ENCODE measurements at regions not wholly inside any gene's neighbourhood (a gene's known extent, or its start where the extent isn't known, plus 50 kb on each side); places are given as distances from the start of the nearest gene placed in this dataset.

DNA sequence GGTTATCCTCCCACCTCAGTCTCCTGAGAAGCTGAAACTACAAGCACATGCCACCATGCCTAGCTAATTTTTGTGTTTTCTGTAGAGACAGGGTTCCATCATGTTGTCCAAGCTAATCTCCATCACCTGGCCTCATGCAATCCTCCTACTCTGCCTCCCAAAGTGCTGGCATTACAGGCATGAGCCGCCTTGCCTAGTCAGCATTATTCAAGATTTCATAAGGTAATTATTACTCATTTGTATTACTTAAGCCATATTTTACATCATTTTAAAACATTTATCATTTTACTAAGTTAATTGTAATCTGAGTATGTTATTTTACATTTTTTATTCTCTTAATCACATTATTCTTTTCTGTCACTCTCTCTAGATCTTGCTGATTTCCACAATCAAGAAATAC is 1575.6 kb downstream of the NCAM2 start:
- peaks cover 16% of the 10 kb centered on the region for H3K9me3 Mint-ChIP-seq
- DNase-seq, result no peak
- no peaks in the 10 kb centered on the region for H3K27me3 Mint-ChIP-seq (ENCODE audit: insufficient read depth)
- H3K36me3 Mint-ChIP-seq (ENCODE audit: low read depth), result no peaks in the 10 kb centered on the region
- no peaks in the 10 kb centered on the region for H3K4me1 Mint-ChIP-seq (ENCODE audit: low read depth)
- no peak overlapping the region for H3K27ac Mint-ChIP-seq
- H3K4me3 Mint-ChIP-seq, result no peak overlapping the region
- TF ChIP-seq, protein P1, sequence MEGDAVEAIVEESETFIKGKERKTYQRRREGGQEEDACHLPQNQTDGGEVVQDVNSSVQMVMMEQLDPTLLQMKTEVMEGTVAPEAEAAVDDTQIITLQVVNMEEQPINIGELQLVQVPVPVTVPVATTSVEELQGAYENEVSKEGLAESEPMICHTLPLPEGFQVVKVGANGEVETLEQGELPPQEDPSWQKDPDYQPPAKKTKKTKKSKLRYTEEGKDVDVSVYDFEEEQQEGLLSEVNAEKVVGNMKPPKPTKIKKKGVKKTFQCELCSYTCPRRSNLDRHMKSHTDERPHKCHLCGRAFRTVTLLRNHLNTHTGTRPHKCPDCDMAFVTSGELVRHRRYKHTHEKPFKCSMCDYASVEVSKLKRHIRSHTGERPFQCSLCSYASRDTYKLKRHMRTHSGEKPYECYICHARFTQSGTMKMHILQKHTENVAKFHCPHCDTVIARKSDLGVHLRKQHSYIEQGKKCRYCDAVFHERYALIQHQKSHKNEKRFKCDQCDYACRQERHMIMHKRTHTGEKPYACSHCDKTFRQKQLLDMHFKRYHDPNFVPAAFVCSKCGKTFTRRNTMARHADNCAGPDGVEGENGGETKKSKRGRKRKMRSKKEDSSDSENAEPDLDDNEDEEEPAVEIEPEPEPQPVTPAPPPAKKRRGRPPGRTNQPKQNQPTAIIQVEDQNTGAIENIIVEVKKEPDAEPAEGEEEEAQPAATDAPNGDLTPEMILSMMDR (IDR thresholded peaks at IDR 0.05), result no peak

DNA sequence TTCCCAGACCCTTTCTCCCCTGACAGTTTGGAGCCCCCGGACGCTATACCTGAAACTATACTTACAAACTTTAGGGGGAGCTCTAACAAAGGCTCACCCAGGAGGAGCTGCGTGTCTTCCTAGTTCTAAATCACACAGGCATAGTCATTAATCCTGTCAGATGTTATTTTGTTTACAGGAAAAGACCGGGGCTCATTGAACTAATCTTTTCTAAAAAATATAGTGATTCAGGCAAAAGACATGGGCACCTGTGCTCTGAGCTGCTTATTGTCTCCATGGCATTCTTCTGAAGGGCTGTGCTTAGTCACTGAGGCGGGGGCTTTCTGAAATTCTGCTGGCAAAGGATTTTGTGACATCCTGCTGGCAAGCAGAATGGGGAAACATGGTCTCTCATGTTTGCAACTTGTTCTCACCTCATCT is 1577.0 kb downstream of the NCAM2 start:
- H3K9me3 Mint-ChIP-seq, result peaks cover 14% of the 10 kb centered on the region; the same call in 1 of the 2 replicates
- H3K36me3 Mint-ChIP-seq (ENCODE audit: low read depth), result no peaks in the 10 kb centered on the region
- DNase-seq, result no peak
- TF ChIP-seq, protein P1 (IDR thresholded peaks at IDR 0.05), result 0 out of 2 replicates have a peak, but pooled peaks have one; percentile 12
- no peaks in the 10 kb centered on the region for H3K4me1 Mint-ChIP-seq (ENCODE audit: low read depth)
- no peaks in the 10 kb centered on the region for H3K27me3 Mint-ChIP-seq (ENCODE audit: insufficient read depth)
- no peak overlapping the region for H3K4me3 Mint-ChIP-seq
- H3K27ac Mint-ChIP-seq, result no peak overlapping the region

DNA sequence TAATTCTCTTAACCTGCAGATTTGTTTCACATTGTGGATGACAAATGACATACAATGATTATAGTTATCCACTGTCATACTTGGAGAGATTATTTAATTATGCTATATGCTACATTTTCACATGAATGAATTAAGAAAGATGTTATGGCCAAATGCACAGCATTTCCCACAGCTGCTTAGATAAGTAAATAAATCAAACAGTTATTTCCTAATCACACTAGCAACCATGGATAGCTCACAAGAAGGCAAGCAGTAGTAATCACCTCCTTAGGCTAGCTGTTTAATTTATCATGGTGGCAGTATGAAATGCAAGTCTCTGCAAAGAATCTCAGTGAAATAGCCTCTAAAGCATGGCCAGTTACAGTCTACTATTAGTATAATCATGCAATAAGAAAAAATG is 1581.5 kb downstream of the NCAM2 start:
- TF ChIP-seq, protein P1 (IDR thresholded peaks at IDR 0.05), result no peak
- no peaks in the 10 kb centered on the region for H3K4me1 Mint-ChIP-seq (ENCODE audit: low read depth)

DNA sequence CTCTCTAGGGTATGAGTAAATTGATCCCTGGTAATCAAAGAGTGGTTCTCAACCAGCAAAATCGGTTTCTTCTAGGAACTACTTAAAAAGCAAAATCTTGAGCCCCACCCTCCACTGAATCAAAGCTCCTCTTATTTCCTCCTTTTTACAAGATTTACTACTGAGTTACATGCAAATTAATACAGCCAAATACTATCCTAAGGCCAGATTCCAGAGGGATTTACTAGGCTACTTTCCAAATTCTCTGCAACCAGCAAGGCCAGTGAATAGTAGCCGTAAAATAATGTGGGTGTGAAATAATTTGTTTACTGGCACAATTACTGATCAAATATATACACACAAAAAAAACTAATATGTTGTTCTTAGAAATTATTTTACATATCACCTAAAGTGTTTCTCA is 1583.8 kb downstream of the NCAM2 start:
- no peak overlapping the region for H3K4me3 Mint-ChIP-seq
- H3K27me3 Mint-ChIP-seq (ENCODE audit: insufficient read depth), result no peaks in the 10 kb centered on the region
- H3K4me1 Mint-ChIP-seq (ENCODE audit: low read depth), result no peaks in the 10 kb centered on the region

More for the DNA sequence above, 1581.5 kb downstream of the NCAM2 start:
- DNase-seq, result no peak
- Mint-ChIP-seq H3K9me3 (peaks cover 8% of the 10 kb centered on the region), H3K27ac (no peak overlapping the region), H3K36me3 (ENCODE audit: low read depth) (no peaks in the 10 kb centered on the region), H3K4me3 (no peak overlapping the region), H3K27me3 (ENCODE audit: insufficient read depth) (no peaks in the 10 kb centered on the region)

DNA sequence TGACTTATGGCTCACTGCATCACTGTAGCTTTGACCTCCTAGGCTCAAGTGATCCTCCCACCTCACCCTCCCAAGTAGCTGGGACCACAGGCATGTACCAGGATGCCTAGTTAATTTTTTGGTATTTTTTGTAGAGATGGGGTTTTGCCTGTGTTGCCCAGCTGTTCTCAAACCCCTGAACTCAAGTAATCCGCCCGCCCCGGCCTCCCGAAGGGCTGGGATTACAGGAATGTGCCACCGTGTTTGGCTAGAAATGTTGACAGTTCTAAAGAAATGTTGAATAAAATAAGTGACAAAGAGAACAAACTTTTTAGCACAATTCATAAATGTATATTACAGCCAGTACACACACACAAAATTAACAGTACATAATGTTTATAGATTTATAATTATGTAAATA is 1586.1 kb downstream of the NCAM2 start:
- no peak overlapping the region for H3K27ac Mint-ChIP-seq
- no peaks in the 10 kb centered on the region for H3K4me1 Mint-ChIP-seq (ENCODE audit: low read depth)
- no peaks in the 10 kb centered on the region for H3K27me3 Mint-ChIP-seq (ENCODE audit: insufficient read depth)
- DNase-seq, result no peak
- no peak overlapping the region for H3K4me3 Mint-ChIP-seq
- H3K9me3 Mint-ChIP-seq, result peaks cover 22% of the 10 kb centered on the region
- TF ChIP-seq, protein P1 (IDR thresholded peaks at IDR 0.05), result no peak
- no peaks in the 10 kb centered on the region for H3K36me3 Mint-ChIP-seq (ENCODE audit: low read depth)

More for the DNA sequence above, 1583.8 kb downstream of the NCAM2 start:
- Mint-ChIP-seq H3K9me3 (peaks cover 18% of the 10 kb centered on the region), H3K36me3 (ENCODE audit: low read depth) (no peaks in the 10 kb centered on the region), H3K27ac (no peak overlapping the region)
- TF ChIP-seq, protein P1 (IDR thresholded peaks at IDR 0.05), result no peak
- no peak for DNase-seq

DNA sequence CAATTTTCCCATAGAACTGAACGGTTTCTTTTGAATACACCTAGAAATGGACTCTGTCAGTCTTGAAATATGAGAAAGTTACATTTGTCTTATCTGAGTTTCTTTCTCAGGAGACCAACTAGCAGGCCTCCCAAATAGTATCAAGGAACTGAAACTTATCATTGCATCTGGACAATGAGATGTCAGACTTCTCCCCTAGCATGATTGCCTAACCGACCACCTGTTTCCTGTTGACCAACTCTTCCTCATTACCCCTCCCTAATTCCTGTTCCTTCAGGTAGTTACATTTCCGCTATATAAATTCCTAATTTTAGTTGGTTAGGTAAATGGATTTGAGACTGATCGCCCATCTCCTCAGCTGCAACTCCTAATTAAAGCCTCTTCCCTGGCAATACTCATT is 1587.3 kb downstream of the NCAM2 start:
- H3K27ac Mint-ChIP-seq, result no peak overlapping the region
- no peaks in the 10 kb centered on the region for H3K27me3 Mint-ChIP-seq (ENCODE audit: insufficient read depth)
- H3K9me3 Mint-ChIP-seq, result peaks cover 21% of the 10 kb centered on the region
- no peak overlapping the region for H3K4me3 Mint-ChIP-seq
- H3K4me1 Mint-ChIP-seq (ENCODE audit: low read depth), result no peaks in the 10 kb centered on the region
- TF ChIP-seq, protein P1 (IDR thresholded peaks at IDR 0.05), result no peak
- DNase-seq, result no peak
- H3K36me3 Mint-ChIP-seq (ENCODE audit: low read depth), result no peaks in the 10 kb centered on the region
